GM23338 (cell line): ENCODE measurements at regions not wholly inside any gene's neighbourhood (a gene's known extent, or its start where the extent isn't known, plus 50 kb on each side); places are given as distances from the start of the nearest gene placed in this dataset.

Source experiments
- CREB1 ChIP-seq: fragments of 250-450 bp; sonication (Bioruptor Pico); IDR thresholded peaks from 2 replicates; pipeline ENCODE4 v1.5.0; 2020; ENCODE audit warnings: low read depth, mild to moderate bottlenecking, moderate library complexity
- CTCF ChIP-seq, 2 experiments: fragments of 200-600 bp in 1 of 2; sonication (generic) in 1 of 2; conservative IDR thresholded peaks; 2 replicates each; pipeline versions ENCODE4 v1.5.1 to v1.6.1; 2016 to 2017; ENCODE audit warnings: antibody characterized with exemption in 2 of 2, low read depth in 2 of 2, mild to moderate bottlenecking in 2 of 2, moderate library complexity in 1 of 2
- EZH2 ChIP-seq: fragments of 200-600 bp; sonication (generic); IDR thresholded peaks from one replicate; pipeline ENCODE4 v1.8.0; 2017; ENCODE audit warnings: antibody characterized with exemption, mild to moderate bottlenecking, low read depth; ENCODE audit not compliant: unreplicated experiment
- EZH2phosphoT487 ChIP-seq: fragments of 200-600 bp; sonication (generic); IDR thresholded peaks from one replicate; pipeline ENCODE4 v1.8.1; 2018; ENCODE audit warnings: antibody characterized with exemption; ENCODE audit not compliant: unreplicated experiment
- JUNB ChIP-seq: IDR thresholded peaks from one replicate; pipeline ENCODE4 v1.6.1; 2016; ENCODE audit warnings: antibody characterized with exemption; ENCODE audit not compliant: unreplicated experiment
- POLR2AphosphoS5 ChIP-seq: IDR thresholded peaks from 2 replicates; pipeline ENCODE4 v1.6.1; 2016; ENCODE audit warnings: antibody characterized with exemption, low read depth
- REST ChIP-seq: IDR thresholded peaks from one replicate; pipeline ENCODE4 v1.6.1; 2018; ENCODE audit warnings: antibody characterized with exemption; ENCODE audit not compliant: unreplicated experiment
- ZNF462 ChIP-seq: fragments of 250-450 bp; sonication (Bioruptor Pico); IDR thresholded peaks from 2 replicates; pipeline ENCODE4 v1.5.0; 2020; ENCODE audit warnings: mild to moderate bottlenecking, moderate library complexity

DNA sequence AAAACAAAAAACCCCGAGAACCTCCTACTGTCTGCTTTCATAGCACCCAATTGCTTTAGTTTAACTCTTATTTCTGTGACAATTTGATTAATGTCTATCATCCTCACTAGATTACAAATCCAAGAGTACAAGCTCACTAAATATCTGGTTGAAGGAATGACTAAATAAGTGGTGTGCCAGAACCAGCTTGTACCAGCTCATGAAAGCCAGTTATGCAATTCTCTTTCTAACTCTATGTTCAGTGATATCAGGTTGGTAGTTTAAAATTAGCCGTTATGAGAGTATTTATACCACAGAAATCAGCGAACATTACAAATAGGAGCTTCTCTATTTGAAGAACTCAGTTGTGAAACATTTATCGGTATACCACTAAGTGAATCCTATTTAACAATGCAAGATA, 137.2 kb upstream of the MITF start:
- no peak for TF ChIP-seq CTCF (conservative IDR thresholded peaks at IDR 0.05; ENCODE audit: low read depth in 2 of 2)
- TF ChIP-seq POLR2AphosphoS5: no peak
- TF ChIP-seq EZH2: no peak
- TF ChIP-seq JUNB: no peak
- TF ChIP-seq REST: no peak
- no peak for TF ChIP-seq EZH2phosphoT487
- no peak for TF ChIP-seq CREB1 (CRISPR knock-in tag)
- TF ChIP-seq ZNF462 (CRISPR knock-in tag): no peak
